HEK293 (cell line): ENCODE measurements at regions not wholly inside any gene's neighbourhood (a gene's known extent, or its start where the extent isn't known, plus 50 kb on each side); places are given as distances from the start of the nearest gene placed in this dataset.

Source experiments
- CTCF ChIA-PET: fragments of 350-600 bp; formaldehyde crosslinking; extraction: SDS; loops from one replicate; lab custom pipeline; 2021; ENCODE audit warnings: antibody characterized with exemption; lab: Yijun Ruan, JAX
- POLR2A ChIA-PET: fragments of 300-600 bp; formaldehyde crosslinking; extraction: SDS; loops from one replicate; lab custom pipeline; 2020; ENCODE audit warnings: antibody characterized with exemption, inconsistent platforms; lab: Yijun Ruan, JAX
- H3K27ac ChIP-seq: fragments of 200-500 bp; sonication (Bioruptor generic); 2 replicates; pipeline ENCODE4 v1.5.1; 2014; ENCODE audit warnings: low read depth, low read length, control low read depth, inconsistent platforms; ENCODE audit errors: extremely low read depth
- H3K36me3 ChIP-seq, 2 experiments: fragments of 200-500 bp in 1 of 2; sonication (Bioruptor generic) in 1 of 2; 1 replicate in 1 of 2; 2 replicates in 1 of 2; pipeline ENCODE4 v1.5.1; 2014 to 2017; ENCODE audit warnings: inconsistent platforms in 2 of 2, low read length in 2 of 2; ENCODE audit not compliant: control insufficient read depth in 2 of 2, insufficient read depth in 1 of 2
- H3K4me1 ChIP-seq: fragments of 200-500 bp; sonication (Bioruptor generic); 2 replicates; pipeline ENCODE4 v1.5.1; 2014; ENCODE audit warnings: mild to moderate bottlenecking, low read length, inconsistent platforms; ENCODE audit not compliant: control insufficient read depth, insufficient read depth
- H3K4me3 ChIP-seq: 2 replicates; pipeline ENCODE4 v1.5.1; 2011; ENCODE audit warnings: low read depth, mild to moderate bottlenecking, control low read depth, low read length, moderate library complexity
- H3K9me3 ChIP-seq: fragments of 200-500 bp; sonication (Bioruptor generic); 2 replicates; pipeline ENCODE4 v1.5.1; 2014; ENCODE audit warnings: low read depth, low read length, inconsistent platforms; ENCODE audit not compliant: control insufficient read depth, insufficient read depth
- FEZF1 ChIP-seq: fragments of 450-650 bp; formaldehyde crosslinking; IDR thresholded peaks from 2 replicates; pipeline ENCODE4 v1.5.1; 2016; ENCODE audit warnings: missing biosample characterization, missing genetic modification characterization
- GFI1B ChIP-seq: fragments of 450-650 bp; formaldehyde crosslinking; IDR thresholded peaks from 2 replicates; pipeline ENCODE4 v1.5.1; 2016; ENCODE audit warnings: missing biosample characterization, missing genetic modification characterization
- HOXA7 ChIP-seq: sonication (generic); formaldehyde crosslinking; IDR thresholded peaks from 2 replicates; pipeline ENCODE4 v1.8.1; 2022; ENCODE audit warnings: missing genetic modification reagents, borderline replicate concordance
- HOXD13 ChIP-seq: sonication (generic); formaldehyde crosslinking; IDR thresholded peaks from 2 replicates; pipeline ENCODE4 v1.8.0; 2022; ENCODE audit warnings: missing genetic modification reagents, borderline replicate concordance
- KLF7 ChIP-seq: fragments of 450-650 bp; formaldehyde crosslinking; IDR thresholded peaks from 2 replicates; pipeline ENCODE4 v1.5.1; 2016; ENCODE audit warnings: missing biosample characterization, missing genetic modification characterization, borderline replicate concordance
- PRDM4 ChIP-seq: fragments of 450-650 bp; formaldehyde crosslinking; IDR thresholded peaks from 2 replicates; pipeline ENCODE4 v1.5.1; 2017; ENCODE audit warnings: missing biosample characterization, missing genetic modification characterization
- REST ChIP-seq: fragments of 450-650 bp; formaldehyde crosslinking; IDR thresholded peaks from 2 replicates; pipeline ENCODE4 v1.5.1; 2016; ENCODE audit warnings: missing biosample characterization, missing genetic modification characterization
- SP2 ChIP-seq: fragments of 450-650 bp; formaldehyde crosslinking; IDR thresholded peaks from 2 replicates; pipeline ENCODE4 v1.5.1; 2016; ENCODE audit warnings: missing biosample characterization, missing genetic modification characterization
- TRIM28 ChIP-seq: IDR thresholded peaks from 2 replicates; pipeline ENCODE4 v1.6.1; 2011; ENCODE audit warnings: low read length, control low read depth, borderline replicate concordance
- YY1 ChIP-seq: fragments of 450-650 bp; formaldehyde crosslinking; IDR thresholded peaks from 2 replicates; pipeline ENCODE4 v1.5.1; 2018; ENCODE audit warnings: missing biosample characterization, missing genetic modification characterization
- YY2 ChIP-seq: fragments of 450-650 bp; formaldehyde crosslinking; IDR thresholded peaks from 2 replicates; pipeline ENCODE4 v1.5.1; 2016; ENCODE audit warnings: missing biosample characterization, missing genetic modification characterization
- ZBTB1 ChIP-seq: fragments of 450-650 bp; formaldehyde crosslinking; IDR thresholded peaks from 2 replicates; pipeline ENCODE4 v1.5.1; 2016; ENCODE audit warnings: missing biosample characterization, missing genetic modification characterization
- ZBTB8A ChIP-seq: fragments of 450-650 bp; formaldehyde crosslinking; IDR thresholded peaks from 2 replicates; pipeline ENCODE4 v1.5.1; 2016; ENCODE audit warnings: missing biosample characterization, missing genetic modification characterization
- ZNF184 ChIP-seq: fragments of 450-650 bp; IDR thresholded peaks from 2 replicates; pipeline ENCODE4 v1.5.1; 2018; ENCODE audit warnings: missing biosample characterization, mild to moderate bottlenecking, missing genetic modification characterization
- ZNF223 ChIP-seq: fragments of 450-650 bp; formaldehyde crosslinking; IDR thresholded peaks from 2 replicates; pipeline ENCODE4 v1.5.1; 2016; ENCODE audit warnings: missing biosample characterization, missing genetic modification characterization
- ZNF23 ChIP-seq: fragments of 450-650 bp; formaldehyde crosslinking; IDR thresholded peaks from 2 replicates; pipeline ENCODE4 v1.5.1; 2016; ENCODE audit warnings: missing biosample characterization, missing genetic modification characterization, borderline replicate concordance
- ZNF292 ChIP-seq: fragments of 450-650 bp; formaldehyde crosslinking; IDR thresholded peaks from 2 replicates; pipeline ENCODE4 v1.5.1; 2016; ENCODE audit warnings: low read depth, missing biosample characterization, missing genetic modification characterization, borderline replicate concordance
- ZNF311 ChIP-seq: fragments of 450-650 bp; formaldehyde crosslinking; IDR thresholded peaks from 2 replicates; pipeline ENCODE4 v1.5.1; 2017; ENCODE audit warnings: missing biosample characterization, missing genetic modification characterization, borderline replicate concordance
- ZNF404 ChIP-seq: fragments of 450-650 bp; formaldehyde crosslinking; IDR thresholded peaks from 2 replicates; pipeline ENCODE4 v1.5.1; 2017; ENCODE audit warnings: missing biosample characterization, missing genetic modification characterization
- ZNF560 ChIP-seq: fragments of 450-650 bp; formaldehyde crosslinking; IDR thresholded peaks from 2 replicates; pipeline ENCODE4 v1.5.1; 2017; ENCODE audit warnings: missing biosample characterization, missing genetic modification characterization, borderline replicate concordance
- ZNF571 ChIP-seq: fragments of 450-650 bp; formaldehyde crosslinking; IDR thresholded peaks from 2 replicates; pipeline ENCODE4 v1.5.0; 2017; ENCODE audit warnings: missing biosample characterization, missing genetic modification characterization
- ZNF610 ChIP-seq: fragments of 450-650 bp; formaldehyde crosslinking; IDR thresholded peaks from 2 replicates; pipeline ENCODE4 v1.5.1; 2016; ENCODE audit warnings: missing biosample characterization, missing genetic modification characterization, borderline replicate concordance
- ZNF776 ChIP-seq: fragments of 450-650 bp; formaldehyde crosslinking; IDR thresholded peaks from 2 replicates; pipeline ENCODE4 v1.5.0; 2017; ENCODE audit warnings: missing biosample characterization, missing genetic modification characterization, borderline replicate concordance
- ZNF777 ChIP-seq: fragments of 450-650 bp; formaldehyde crosslinking; IDR thresholded peaks from 2 replicates; pipeline ENCODE4 v1.5.1; 2017; ENCODE audit warnings: missing biosample characterization, missing genetic modification characterization, borderline replicate concordance
- ZSCAN30 ChIP-seq: fragments of 450-650 bp; IDR thresholded peaks from 2 replicates; pipeline ENCODE4 v1.5.1; 2018; ENCODE audit warnings: missing biosample characterization, mild to moderate bottlenecking, missing genetic modification characterization, moderate library complexity
- TF ChIP-seq, protein P1 (sequence below): fragments of 450-650 bp; formaldehyde crosslinking; IDR thresholded peaks from 2 replicates; pipeline ENCODE4 v1.5.1; 2016; ENCODE audit warnings: missing biosample characterization, missing genetic modification characterization, borderline replicate concordance
- TF ChIP-seq, protein P2 (sequence below): fragments of 450-650 bp; formaldehyde crosslinking; IDR thresholded peaks from 2 replicates; pipeline ENCODE4 v1.5.1; 2016; ENCODE audit warnings: missing biosample characterization, missing genetic modification characterization

GRCh38 chr15:38059665-38060064 is 125.2 kb downstream of the TMCO5A start:
- Histone ChIP-seq H3K4me1 (no peaks in the 10 kb centered on the region), H3K36me3 (no peaks in the 10 kb centered on the region), H3K4me3 (no peak overlapping the region)
- POLR2A ChIA-PET = no interaction called here
- TF ChIP-seq TRIM28 (no peak), HOXA7 (CRISPR knock-in tag) (no peak), YY1 (tag by site-specific recombination) (no peak), ZNF777 (tag by site-specific recombination) (no peak), ZNF311 (tag by site-specific recombination) (no peak), ZBTB8A (tag by site-specific recombination) (no peak), ZNF184 (no peak), ZSCAN30 (tag by site-specific recombination) (no peak), FEZF1 (no peak), REST (tag by site-specific recombination) (no peak), KLF7 (no peak), ZNF404 (no peak), SP2 (tag by site-specific recombination) (no peak), ZNF223 (tag by site-specific recombination) (no peak), ZNF571 (no peak), ZNF23 (tag by site-specific recombination) (no peak), ZNF560 (tag by site-specific recombination) (no peak), ZNF776 (tag by site-specific recombination) (no peak), ZNF610 (tag by site-specific recombination) (no peak)
- TF ChIP-seq, protein P1, sequence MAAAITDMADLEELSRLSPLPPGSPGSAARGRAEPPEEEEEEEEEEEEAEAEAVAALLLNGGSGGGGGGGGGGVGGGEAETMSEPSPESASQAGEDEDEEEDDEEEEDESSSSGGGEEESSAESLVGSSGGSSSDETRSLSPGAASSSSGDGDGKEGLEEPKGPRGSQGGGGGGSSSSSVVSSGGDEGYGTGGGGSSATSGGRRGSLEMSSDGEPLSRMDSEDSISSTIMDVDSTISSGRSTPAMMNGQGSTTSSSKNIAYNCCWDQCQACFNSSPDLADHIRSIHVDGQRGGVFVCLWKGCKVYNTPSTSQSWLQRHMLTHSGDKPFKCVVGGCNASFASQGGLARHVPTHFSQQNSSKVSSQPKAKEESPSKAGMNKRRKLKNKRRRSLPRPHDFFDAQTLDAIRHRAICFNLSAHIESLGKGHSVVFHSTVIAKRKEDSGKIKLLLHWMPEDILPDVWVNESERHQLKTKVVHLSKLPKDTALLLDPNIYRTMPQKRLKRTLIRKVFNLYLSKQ (tag by site-specific recombination) = no peak
- TF ChIP-seq, all 188 proteins: peak for 0
- CTCF ChIA-PET = no interaction called here
- Histone ChIP-seq H3K9me3 (no peaks in the 10 kb centered on the region), H3K27ac (no peak overlapping the region)

- POLR2A ChIA-PET = interaction anchor here (0.7 kb wide), 1 partner anchor 71 kb away, joined by 6 read pairs; no protein-coding TSS in a partner anchor
- Histone ChIP-seq H3K4me3 (no peak overlapping the region), H3K36me3 (no peaks in the 10 kb centered on the region), H3K27ac (no peak overlapping the region), H3K9me3 (no peaks in the 10 kb centered on the region), H3K4me1 (no peaks in the 10 kb centered on the region)
- CTCF ChIA-PET = interaction anchor here (0.7 to 0.8 kb wide), 3 partner anchors 9 to 621 kb away, joined by 3 to 5 read pairs (median 3); no protein-coding TSS in a partner anchor
- TF ChIP-seq, protein P2, sequence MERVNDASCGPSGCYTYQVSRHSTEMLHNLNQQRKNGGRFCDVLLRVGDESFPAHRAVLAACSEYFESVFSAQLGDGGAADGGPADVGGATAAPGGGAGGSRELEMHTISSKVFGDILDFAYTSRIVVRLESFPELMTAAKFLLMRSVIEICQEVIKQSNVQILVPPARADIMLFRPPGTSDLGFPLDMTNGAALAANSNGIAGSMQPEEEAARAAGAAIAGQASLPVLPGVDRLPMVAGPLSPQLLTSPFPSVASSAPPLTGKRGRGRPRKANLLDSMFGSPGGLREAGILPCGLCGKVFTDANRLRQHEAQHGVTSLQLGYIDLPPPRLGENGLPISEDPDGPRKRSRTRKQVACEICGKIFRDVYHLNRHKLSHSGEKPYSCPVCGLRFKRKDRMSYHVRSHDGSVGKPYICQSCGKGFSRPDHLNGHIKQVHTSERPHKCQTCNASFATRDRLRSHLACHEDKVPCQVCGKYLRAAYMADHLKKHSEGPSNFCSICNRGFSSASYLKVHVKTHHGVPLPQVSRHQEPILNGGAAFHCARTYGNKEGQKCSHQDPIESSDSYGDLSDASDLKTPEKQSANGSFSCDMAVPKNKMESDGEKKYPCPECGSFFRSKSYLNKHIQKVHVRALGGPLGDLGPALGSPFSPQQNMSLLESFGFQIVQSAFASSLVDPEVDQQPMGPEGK (tag by site-specific recombination) = no peak
- TF ChIP-seq GFI1B (tag by site-specific recombination) (no peak), ZBTB1 (tag by site-specific recombination) (no peak), YY2 (tag by site-specific recombination) (no peak), ZNF292 (tag by site-specific recombination) (no peak), HOXD13 (CRISPR knock-in tag) (no peak), PRDM4 (tag by site-specific recombination) (no peak)
Measured at GRCh38 chr15:38061856-38062649, 127.6 kb downstream of the TMCO5A start.
